ENCODE measurements at regions not wholly inside any gene's neighbourhood (a gene's known extent, or its start where the extent isn't known, plus 50 kb on each side); places are given as distances from the start of the nearest gene placed in this dataset.

DNA sequence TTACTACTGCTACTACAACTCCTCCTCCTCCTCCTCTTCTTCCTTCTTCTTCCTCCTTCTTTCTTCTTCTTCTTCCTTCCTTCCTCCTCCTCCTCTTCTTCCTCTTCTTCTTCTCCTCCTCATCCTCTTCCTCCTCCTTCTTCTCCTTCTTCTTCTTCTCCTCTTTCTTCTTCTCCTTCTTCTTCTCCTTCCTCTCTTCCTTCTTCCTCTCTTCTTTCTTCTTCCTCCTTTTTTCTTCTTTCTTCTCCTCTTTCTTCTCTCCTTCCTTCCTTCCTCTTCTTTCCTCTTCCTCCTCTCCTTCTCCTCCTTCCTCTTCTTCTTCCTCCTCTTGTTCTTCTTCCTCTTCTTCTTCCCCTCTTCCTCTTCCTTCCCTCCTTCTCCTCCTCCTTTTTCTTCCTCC is 94.7 kb upstream of the MYO16 start:
- TF ChIP-seq ELF4 (IDR thresholded peaks at IDR 0.05) (no peak), HDGF (IDR thresholded peaks at IDR 0.05; ENCODE audit: borderline replicate concordance) (no peak), SUZ12 (IDR thresholded peaks at IDR 0.05) (no peak), BHLHE40 (IDR thresholded peaks at IDR 0.05; ENCODE audit: borderline replicate concordance) (no peak), FOXA1 (IDR thresholded peaks at IDR 0.05) (no peak), FOXM1 (IDR thresholded peaks at IDR 0.05; ENCODE audit: borderline replicate concordance) (no peak), ZNF384 (IDR thresholded peaks at IDR 0.05) (no peak), TARDBP (IDR thresholded peaks at IDR 0.05) (no peak), SP1 (IDR thresholded peaks at IDR 0.05) (no peak), FOXK2 (IDR thresholded peaks at IDR 0.05) (no peak), LEF1 (IDR thresholded peaks at IDR 0.05; ENCODE audit: borderline replicate concordance) (no peak), L3MBTL2 (conservative IDR thresholded peaks at IDR 0.05) (no peak)
- TF ChIP-seq, protein P1, sequence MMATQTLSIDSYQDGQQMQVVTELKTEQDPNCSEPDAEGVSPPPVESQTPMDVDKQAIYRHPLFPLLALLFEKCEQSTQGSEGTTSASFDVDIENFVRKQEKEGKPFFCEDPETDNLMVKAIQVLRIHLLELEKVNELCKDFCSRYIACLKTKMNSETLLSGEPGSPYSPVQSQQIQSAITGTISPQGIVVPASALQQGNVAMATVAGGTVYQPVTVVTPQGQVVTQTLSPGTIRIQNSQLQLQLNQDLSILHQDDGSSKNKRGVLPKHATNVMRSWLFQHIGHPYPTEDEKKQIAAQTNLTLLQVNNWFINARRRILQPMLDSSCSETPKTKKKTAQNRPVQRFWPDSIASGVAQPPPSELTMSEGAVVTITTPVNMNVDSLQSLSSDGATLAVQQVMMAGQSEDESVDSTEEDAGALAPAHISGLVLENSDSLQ (IDR thresholded peaks at IDR 0.05), result no peak
